PC-9 (cell line): ENCODE measurements at regions not wholly inside any gene's neighbourhood (a gene's known extent, or its start where the extent isn't known, plus 50 kb on each side); places are given as distances from the start of the nearest gene placed in this dataset.
A peak's percentile ranks its signal among the peaks of the same experiment; 100 is the strongest.

Source experiments
- BruUV-seq: library from RNA; stranded (reverse); fragments of 400-500 nt; replicated peaks from 2 replicates; lab custom pipeline; 2021; lab: Mats Ljungman, UMichigan
- CTCF ChIA-PET: fragments of 300-600 bp; sonication (Branson Sonifier 250); formaldehyde crosslinking; loops from one replicate; lab custom pipeline; 2022; ENCODE audit warnings: antibody characterized with exemption; lab: Charles Lee
- POLR2A ChIA-PET: fragments of 300-600 bp; sonication (Branson Sonifier 250); formaldehyde crosslinking; loops from one replicate; lab custom pipeline; 2022; ENCODE audit warnings: antibody characterized with exemption; ENCODE audit not compliant: unreplicated experiment; lab: Charles Lee
- DNase-seq, 2 experiments: peaks; one replicate each; pipeline versions ENCODE4 v3.0.0 to v3.0.0-alpha.2; 2015 to 2022; ENCODE audit warnings: mixed read lengths in 1 of 2
- H2AFZ ChIP-seq: fragments of 200-600 bp; sonication (generic); 2 replicates; pipeline ENCODE4 v1.8.1; 2017; ENCODE audit warnings: antibody characterized with exemption
- H3F3A ChIP-seq: fragments of 200-600 bp; sonication (generic); 2 replicates; pipeline ENCODE4 v1.8.1; 2017; ENCODE audit warnings: antibody characterized with exemption, mild to moderate bottlenecking, low read depth; ENCODE audit not compliant: insufficient read depth
- H3K27ac ChIP-seq: fragments of 200-600 bp; sonication (generic); 2 replicates; pipeline ENCODE4 v1.6.1; 2016; ENCODE audit warnings: mixed run types
- H3K27me3 ChIP-seq: fragments of 200-600 bp; sonication (generic); 2 replicates; pipeline ENCODE4 v1.6.1; 2016; ENCODE audit warnings: low read depth, mixed run types; ENCODE audit not compliant: insufficient read depth
- H3K36me3 ChIP-seq: fragments of 200-600 bp; sonication (generic); 2 replicates; pipeline ENCODE4 v1.6.1; 2016; ENCODE audit warnings: low read depth, mixed run types
- H3K4me1 ChIP-seq: fragments of 200-600 bp; sonication (generic); replicated peaks from 2 replicates; pipeline ENCODE4 v1.6.1; 2016; ENCODE audit warnings: mixed run types; ENCODE audit not compliant: insufficient read depth
- H3K4me2 ChIP-seq: fragments of 200-600 bp; sonication (generic); 2 replicates; pipeline ENCODE4 v1.6.1; 2017; ENCODE audit warnings: mixed run types
- H3K4me3 ChIP-seq: fragments of 200-600 bp; sonication (generic); 2 replicates; pipeline ENCODE4 v1.6.1; 2016; ENCODE audit warnings: mixed run types
- H3K79me2 ChIP-seq: fragments of 200-600 bp; sonication (generic); 2 replicates; pipeline ENCODE4 v1.6.1; 2017; ENCODE audit warnings: low read depth, mixed run types
- H3K9me2 ChIP-seq: fragments of 200-600 bp; sonication (generic); 2 replicates; pipeline ENCODE4 v1.8.1; 2017; ENCODE audit warnings: mild to moderate bottlenecking; ENCODE audit not compliant: insufficient read depth
- H3K9me3 ChIP-seq: fragments of 200-600 bp; sonication (generic); 2 replicates; pipeline ENCODE4 v1.8.1; 2016; ENCODE audit warnings: low read depth; ENCODE audit not compliant: insufficient read depth
- H4K20me1 ChIP-seq: fragments of 200-600 bp; sonication (generic); 2 replicates; pipeline ENCODE4 v1.8.1; 2017; ENCODE audit not compliant: insufficient read depth
- EZH2 ChIP-seq: fragments of 200-600 bp; sonication (generic); IDR thresholded peaks from 2 replicates; pipeline ENCODE4 v1.8.0; 2017; ENCODE audit warnings: antibody characterized with exemption, low read depth
- intact Hi-C: fragments of 100-400 bp; cut with micrococcal nuclease; formaldehyde crosslinking; loops from one replicate; pipeline ENCODE4 v1.10.0; 2022; ENCODE audit not compliant: unreplicated experiment
- TF ChIP-seq, protein P1 (sequence below): fragments of 200-600 bp; sonication (generic); conservative IDR thresholded peaks from 2 replicates; pipeline ENCODE4 v1.6.1; 2017; ENCODE audit warnings: mixed run types, antibody characterized with exemption, mild to moderate bottlenecking, moderate library complexity

DNA sequence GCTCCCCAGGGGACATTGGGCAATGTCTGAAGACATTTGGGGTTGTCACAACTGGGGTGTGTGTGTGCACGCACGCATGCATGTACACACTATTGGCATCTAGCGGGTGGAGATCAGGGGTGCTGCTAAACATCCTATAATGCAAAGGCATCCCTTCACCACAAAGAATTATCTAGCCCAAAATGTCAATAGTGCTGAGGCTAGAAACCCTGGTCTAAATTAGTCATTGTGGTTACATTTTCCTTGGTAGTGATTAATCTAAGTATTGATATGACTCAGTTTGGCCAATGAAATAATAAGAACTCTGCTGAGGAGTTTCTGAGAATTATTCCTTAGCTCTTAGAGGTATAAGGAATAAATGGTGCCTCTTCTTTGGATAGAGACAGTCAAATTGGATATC lies 200.2 kb downstream of the CLCN4 start:
- H3F3A ChIP-seq = 0 out of 2 replicates have a peak, but pooled peaks cover 3% of the 10 kb centered on the region
- H3K4me2 ChIP-seq = no peak overlapping the region
- H3K9me3 ChIP-seq = 0 out of 2 replicates have a peak, but pooled peaks cover under 1% of the 10 kb centered on the region
- POLR2A ChIA-PET = no interaction called here
- TF ChIP-seq EZH2 = no peak
- TF ChIP-seq, protein P1, sequence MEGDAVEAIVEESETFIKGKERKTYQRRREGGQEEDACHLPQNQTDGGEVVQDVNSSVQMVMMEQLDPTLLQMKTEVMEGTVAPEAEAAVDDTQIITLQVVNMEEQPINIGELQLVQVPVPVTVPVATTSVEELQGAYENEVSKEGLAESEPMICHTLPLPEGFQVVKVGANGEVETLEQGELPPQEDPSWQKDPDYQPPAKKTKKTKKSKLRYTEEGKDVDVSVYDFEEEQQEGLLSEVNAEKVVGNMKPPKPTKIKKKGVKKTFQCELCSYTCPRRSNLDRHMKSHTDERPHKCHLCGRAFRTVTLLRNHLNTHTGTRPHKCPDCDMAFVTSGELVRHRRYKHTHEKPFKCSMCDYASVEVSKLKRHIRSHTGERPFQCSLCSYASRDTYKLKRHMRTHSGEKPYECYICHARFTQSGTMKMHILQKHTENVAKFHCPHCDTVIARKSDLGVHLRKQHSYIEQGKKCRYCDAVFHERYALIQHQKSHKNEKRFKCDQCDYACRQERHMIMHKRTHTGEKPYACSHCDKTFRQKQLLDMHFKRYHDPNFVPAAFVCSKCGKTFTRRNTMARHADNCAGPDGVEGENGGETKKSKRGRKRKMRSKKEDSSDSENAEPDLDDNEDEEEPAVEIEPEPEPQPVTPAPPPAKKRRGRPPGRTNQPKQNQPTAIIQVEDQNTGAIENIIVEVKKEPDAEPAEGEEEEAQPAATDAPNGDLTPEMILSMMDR = no peak
- H3K27me3 ChIP-seq = no peaks in the 10 kb centered on the region
- no peak overlapping the region for H2AFZ ChIP-seq
- BruUV-seq = no TSS peak
- no peaks in the 10 kb centered on the region for H4K20me1 ChIP-seq
- H3K9me2 ChIP-seq = no peaks in the 10 kb centered on the region
- H3K4me1 ChIP-seq = peaks cover 14% of the 10 kb centered on the region
- CTCF ChIA-PET = no interaction called here
- H3K79me2 ChIP-seq = no peaks in the 10 kb centered on the region
- peak in 1 of 2 experiments; percentile 56 for DNase-seq
- H3K27ac ChIP-seq = peak overlapping the region; percentile 12; the same call in 1 of the 2 replicates
- no peak overlapping the region for H3K4me3 ChIP-seq
- intact Hi-C loops = no loop called here
- H3K36me3 ChIP-seq = no peaks in the 10 kb centered on the region

DNA sequence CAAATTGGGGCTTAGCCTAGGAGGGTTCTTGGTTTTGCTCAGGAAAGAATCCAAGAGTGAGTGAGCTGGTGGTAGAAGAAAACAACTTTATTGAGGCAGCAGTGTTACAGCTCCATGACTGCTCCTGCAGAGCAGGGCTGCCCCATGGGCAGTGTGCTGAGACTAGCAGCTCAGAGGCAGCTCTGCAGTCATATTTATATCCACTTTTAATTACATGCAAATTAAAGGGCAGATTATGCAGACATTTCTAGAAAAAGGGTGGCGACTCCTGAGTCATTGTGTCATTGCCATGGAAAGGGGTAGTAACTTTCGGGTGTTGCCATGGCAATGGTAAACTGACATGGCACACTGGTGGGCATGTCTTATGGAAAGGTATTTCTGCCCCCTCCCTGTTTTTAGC lies 202.2 kb downstream of the CLCN4 start:
- DNase-seq = no peak
- H3K36me3 ChIP-seq = no peaks in the 10 kb centered on the region
- H3K4me3 ChIP-seq = no peak overlapping the region
- H3F3A ChIP-seq = no peaks in the 10 kb centered on the region
- intact Hi-C loops = no loop called here
- H3K9me2 ChIP-seq = no peaks in the 10 kb centered on the region
- no peak overlapping the region for H3K4me2 ChIP-seq
- no peaks in the 10 kb centered on the region for H3K79me2 ChIP-seq
- TF ChIP-seq, protein P1 = no peak
- no peak for TF ChIP-seq EZH2
- no peak overlapping the region for H3K27ac ChIP-seq
- CTCF ChIA-PET = interaction anchor here (0.6 kb wide), 1 partner anchor 470 kb away, joined by 3 read pairs; no protein-coding TSS in a partner anchor
- POLR2A ChIA-PET = no interaction called here
- H2AFZ ChIP-seq = no peak overlapping the region
- H3K9me3 ChIP-seq = no peaks in the 10 kb centered on the region
- H3K4me1 ChIP-seq = no peaks in the 10 kb centered on the region
- BruUV-seq = no TSS peak
- no peaks in the 10 kb centered on the region for H4K20me1 ChIP-seq
- no peaks in the 10 kb centered on the region for H3K27me3 ChIP-seq

- H3K9me2 ChIP-seq = no peaks in the 10 kb centered on the region
- TF ChIP-seq, protein P1 = no peak
- no peak for TF ChIP-seq EZH2
- intact Hi-C loops = no loop called here
- H3K4me2 ChIP-seq = no peak overlapping the region
- no peaks in the 10 kb centered on the region for H3K36me3 ChIP-seq
- POLR2A ChIA-PET = no interaction called here
- no peak for DNase-seq
- no peak overlapping the region for H2AFZ ChIP-seq
- H3K4me1 ChIP-seq = no peaks in the 10 kb centered on the region
- CTCF ChIA-PET = no interaction called here
- H3K27ac ChIP-seq = no peak overlapping the region
- no peaks in the 10 kb centered on the region for H3F3A ChIP-seq
- H3K27me3 ChIP-seq = no peaks in the 10 kb centered on the region
- BruUV-seq = no TSS peak
- no peaks in the 10 kb centered on the region for H4K20me1 ChIP-seq
- no peaks in the 10 kb centered on the region for H3K9me3 ChIP-seq
- no peaks in the 10 kb centered on the region for H3K79me2 ChIP-seq
- no peak overlapping the region for H3K4me3 ChIP-seq
Observed at GRCh38 chrX:10360116-10360515, 203.3 kb downstream of the CLCN4 start.
